ENCODE measurements at regions not wholly inside any gene's neighbourhood (a gene's known extent, or its start where the extent isn't known, plus 50 kb on each side); places are given as distances from the start of the nearest gene placed in this dataset.

DNA sequence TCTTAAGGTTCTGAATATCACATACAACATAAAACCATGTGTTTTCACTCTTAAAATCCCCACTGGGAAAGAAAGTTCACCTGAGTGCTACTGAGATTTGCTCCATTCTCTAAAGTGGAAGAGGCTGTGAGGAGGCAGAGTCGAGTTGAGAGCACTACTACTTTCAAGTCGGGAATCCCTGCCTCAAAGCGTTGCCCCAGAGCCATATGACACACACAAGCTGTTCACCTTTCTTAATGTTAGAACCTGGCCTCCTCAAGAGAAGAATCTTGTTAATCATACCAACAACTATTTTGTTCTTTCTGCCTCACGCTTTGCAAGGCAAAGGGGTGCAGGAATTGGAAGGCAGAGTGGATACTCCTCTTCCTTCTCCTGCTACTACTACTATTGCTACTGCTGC is 149.7 kb upstream of the DAAM1 start:
- TF ChIP-seq EZH2phosphoT487 (IDR thresholded peaks at IDR 0.05; ENCODE audit: borderline replicate concordance, low read depth) (no peak), POLR2AphosphoS5 (IDR thresholded peaks at IDR 0.05; ENCODE audit: low read depth, low read length) (no peak), TAF1 (IDR thresholded peaks at IDR 0.05; ENCODE audit: borderline replicate concordance, low read depth, low read length) (no peak), EP300 (IDR thresholded peaks at IDR 0.05; ENCODE audit: borderline replicate concordance in 1 of 2, low read depth in 1 of 2, low read length in 1 of 2) (no peak), SIN3A (IDR thresholded peaks at IDR 0.05; ENCODE audit: borderline replicate concordance, low read depth, low read length) (no peak), JUND (IDR thresholded peaks at IDR 0.05) (no peak), GATA2 (CRISPR knock-in tag; IDR thresholded peaks at IDR 0.05) (no peak), YY1 (IDR thresholded peaks at IDR 0.05; ENCODE audit: low read depth) (no peak)
- TF ChIP-seq, protein P1, sequence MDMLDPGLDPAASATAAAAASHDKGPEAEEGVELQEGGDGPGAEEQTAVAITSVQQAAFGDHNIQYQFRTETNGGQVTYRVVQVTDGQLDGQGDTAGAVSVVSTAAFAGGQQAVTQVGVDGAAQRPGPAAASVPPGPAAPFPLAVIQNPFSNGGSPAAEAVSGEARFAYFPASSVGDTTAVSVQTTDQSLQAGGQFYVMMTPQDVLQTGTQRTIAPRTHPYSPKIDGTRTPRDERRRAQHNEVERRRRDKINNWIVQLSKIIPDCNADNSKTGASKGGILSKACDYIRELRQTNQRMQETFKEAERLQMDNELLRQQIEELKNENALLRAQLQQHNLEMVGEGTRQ (IDR thresholded peaks at IDR 0.05; ENCODE audit: borderline replicate concordance, low read depth, low read length), result no peak
- TF ChIP-seq, protein P2, sequence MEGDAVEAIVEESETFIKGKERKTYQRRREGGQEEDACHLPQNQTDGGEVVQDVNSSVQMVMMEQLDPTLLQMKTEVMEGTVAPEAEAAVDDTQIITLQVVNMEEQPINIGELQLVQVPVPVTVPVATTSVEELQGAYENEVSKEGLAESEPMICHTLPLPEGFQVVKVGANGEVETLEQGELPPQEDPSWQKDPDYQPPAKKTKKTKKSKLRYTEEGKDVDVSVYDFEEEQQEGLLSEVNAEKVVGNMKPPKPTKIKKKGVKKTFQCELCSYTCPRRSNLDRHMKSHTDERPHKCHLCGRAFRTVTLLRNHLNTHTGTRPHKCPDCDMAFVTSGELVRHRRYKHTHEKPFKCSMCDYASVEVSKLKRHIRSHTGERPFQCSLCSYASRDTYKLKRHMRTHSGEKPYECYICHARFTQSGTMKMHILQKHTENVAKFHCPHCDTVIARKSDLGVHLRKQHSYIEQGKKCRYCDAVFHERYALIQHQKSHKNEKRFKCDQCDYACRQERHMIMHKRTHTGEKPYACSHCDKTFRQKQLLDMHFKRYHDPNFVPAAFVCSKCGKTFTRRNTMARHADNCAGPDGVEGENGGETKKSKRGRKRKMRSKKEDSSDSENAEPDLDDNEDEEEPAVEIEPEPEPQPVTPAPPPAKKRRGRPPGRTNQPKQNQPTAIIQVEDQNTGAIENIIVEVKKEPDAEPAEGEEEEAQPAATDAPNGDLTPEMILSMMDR (IDR thresholded peaks at IDR 0.05), result no peak
- TF ChIP-seq, protein P3, sequence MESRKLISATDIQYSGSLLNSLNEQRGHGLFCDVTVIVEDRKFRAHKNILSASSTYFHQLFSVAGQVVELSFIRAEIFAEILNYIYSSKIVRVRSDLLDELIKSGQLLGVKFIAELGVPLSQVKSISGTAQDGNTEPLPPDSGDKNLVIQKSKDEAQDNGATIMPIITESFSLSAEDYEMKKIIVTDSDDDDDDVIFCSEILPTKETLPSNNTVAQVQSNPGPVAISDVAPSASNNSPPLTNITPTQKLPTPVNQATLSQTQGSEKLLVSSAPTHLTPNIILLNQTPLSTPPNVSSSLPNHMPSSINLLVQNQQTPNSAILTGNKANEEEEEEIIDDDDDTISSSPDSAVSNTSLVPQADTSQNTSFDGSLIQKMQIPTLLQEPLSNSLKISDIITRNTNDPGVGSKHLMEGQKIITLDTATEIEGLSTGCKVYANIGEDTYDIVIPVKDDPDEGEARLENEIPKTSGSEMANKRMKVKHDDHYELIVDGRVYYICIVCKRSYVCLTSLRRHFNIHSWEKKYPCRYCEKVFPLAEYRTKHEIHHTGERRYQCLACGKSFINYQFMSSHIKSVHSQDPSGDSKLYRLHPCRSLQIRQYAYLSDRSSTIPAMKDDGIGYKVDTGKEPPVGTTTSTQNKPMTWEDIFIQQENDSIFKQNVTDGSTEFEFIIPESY (IDR thresholded peaks at IDR 0.05; ENCODE audit: borderline replicate concordance, low read depth), result no peak
- TF ChIP-seq, protein P4, sequence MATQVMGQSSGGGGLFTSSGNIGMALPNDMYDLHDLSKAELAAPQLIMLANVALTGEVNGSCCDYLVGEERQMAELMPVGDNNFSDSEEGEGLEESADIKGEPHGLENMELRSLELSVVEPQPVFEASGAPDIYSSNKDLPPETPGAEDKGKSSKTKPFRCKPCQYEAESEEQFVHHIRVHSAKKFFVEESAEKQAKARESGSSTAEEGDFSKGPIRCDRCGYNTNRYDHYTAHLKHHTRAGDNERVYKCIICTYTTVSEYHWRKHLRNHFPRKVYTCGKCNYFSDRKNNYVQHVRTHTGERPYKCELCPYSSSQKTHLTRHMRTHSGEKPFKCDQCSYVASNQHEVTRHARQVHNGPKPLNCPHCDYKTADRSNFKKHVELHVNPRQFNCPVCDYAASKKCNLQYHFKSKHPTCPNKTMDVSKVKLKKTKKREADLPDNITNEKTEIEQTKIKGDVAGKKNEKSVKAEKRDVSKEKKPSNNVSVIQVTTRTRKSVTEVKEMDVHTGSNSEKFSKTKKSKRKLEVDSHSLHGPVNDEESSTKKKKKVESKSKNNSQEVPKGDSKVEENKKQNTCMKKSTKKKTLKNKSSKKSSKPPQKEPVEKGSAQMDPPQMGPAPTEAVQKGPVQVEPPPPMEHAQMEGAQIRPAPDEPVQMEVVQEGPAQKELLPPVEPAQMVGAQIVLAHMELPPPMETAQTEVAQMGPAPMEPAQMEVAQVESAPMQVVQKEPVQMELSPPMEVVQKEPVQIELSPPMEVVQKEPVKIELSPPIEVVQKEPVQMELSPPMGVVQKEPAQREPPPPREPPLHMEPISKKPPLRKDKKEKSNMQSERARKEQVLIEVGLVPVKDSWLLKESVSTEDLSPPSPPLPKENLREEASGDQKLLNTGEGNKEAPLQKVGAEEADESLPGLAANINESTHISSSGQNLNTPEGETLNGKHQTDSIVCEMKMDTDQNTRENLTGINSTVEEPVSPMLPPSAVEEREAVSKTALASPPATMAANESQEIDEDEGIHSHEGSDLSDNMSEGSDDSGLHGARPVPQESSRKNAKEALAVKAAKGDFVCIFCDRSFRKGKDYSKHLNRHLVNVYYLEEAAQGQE (IDR thresholded peaks at IDR 0.05; ENCODE audit: low read depth, low read length), result no peak
